Naive thymus-derived CD4-positive, alpha-beta T cell (primary cell): ENCODE measurements at regions not wholly inside any gene's neighbourhood (a gene's known extent, or its start where the extent isn't known, plus 50 kb on each side); places are given as distances from the start of the nearest gene placed in this dataset.

Experiments used
- ATAC-seq: fragments of 150-1000 bp; cut with Tn5 transposase; 2 replicates; pipeline ENCODE4 v1.10.0; 2021; ENCODE audit warnings: mild to moderate bottlenecking, moderate library complexity
- CTCF ChIA-PET: fragments of 350-600 bp; sonication (Branson Sonifier 250); formaldehyde crosslinking; loops from one replicate; lab custom pipeline; 2021; ENCODE audit warnings: antibody characterized with exemption; lab: Charles Lee
- POLR2A ChIA-PET: fragments of 350-600 bp; sonication (Branson Sonifier 250); formaldehyde crosslinking; loops from one replicate; lab custom pipeline; 2021; ENCODE audit warnings: antibody characterized with exemption, inconsistent platforms; lab: Charles Lee
- DNase-seq, 9 donors: peaks; one replicate each; pipeline versions ENCODE4 v3.0.0 to v3.0.0-alpha.2; 2020 to 2022; ENCODE audit warnings: mixed read lengths in 1 of 9
- H3K27ac ChIP-seq: one replicate; pipeline ENCODE4 v1.7.0; 2013; ENCODE audit warnings: mild to moderate bottlenecking, low read depth, low read length, moderate library complexity
- H3K27me3 ChIP-seq, 2 donors: one replicate each; pipeline ENCODE4 v1.7.0; 2013; ENCODE audit warnings: low read length in 2 of 2, mild to moderate bottlenecking in 2 of 2, moderate library complexity in 2 of 2; ENCODE audit not compliant: control insufficient read depth in 2 of 2, insufficient read depth in 2 of 2
- H3K36me3 ChIP-seq, 3 experiments: 1 replicate in 2 of 3; 2 replicates in 1 of 3; pipeline ENCODE4 v1.7.0; 2013; ENCODE audit warnings: low read length in 3 of 3, mild to moderate bottlenecking in 3 of 3, moderate library complexity in 1 of 3; ENCODE audit not compliant: insufficient read depth in 3 of 3, control insufficient read depth in 2 of 3
- H3K4me1 ChIP-seq, 2 donors: one replicate each; pipeline ENCODE4 v1.7.0; 2013; ENCODE audit warnings: low read length in 2 of 2, mild to moderate bottlenecking in 2 of 2, moderate library complexity in 1 of 2; ENCODE audit not compliant: control insufficient read depth in 2 of 2, insufficient read depth in 2 of 2
- H3K4me3 ChIP-seq: 2 replicates; pipeline ENCODE4 v1.7.0; 2013; ENCODE audit warnings: mild to moderate bottlenecking, low read length
- H3K9me3 ChIP-seq, 3 experiments: 1 replicate in 2 of 3; 2 replicates in 1 of 3; pipeline ENCODE4 v1.7.0; 2013; ENCODE audit warnings: low read length in 3 of 3; ENCODE audit not compliant: control insufficient read depth in 2 of 3
- H3K27ac Mint-ChIP-seq, 9 donors: one replicate each; pipeline ENCODE4 v1.8.0; 2020 to 2022; ENCODE audit warnings: mixed read lengths in 9 of 9, mild to moderate bottlenecking in 8 of 9, moderate library complexity in 5 of 9, inconsistent platforms in 2 of 9
- H3K27me3 Mint-ChIP-seq, 5 donors: one replicate each; pipeline ENCODE4 v1.8.0; 2021 to 2022; ENCODE audit warnings: mixed read lengths in 5 of 5, mild to moderate bottlenecking in 1 of 5
- H3K36me3 Mint-ChIP-seq, 5 donors: one replicate each; pipeline ENCODE4 v1.8.0; 2020 to 2022; ENCODE audit warnings: mixed read lengths in 5 of 5, mild to moderate bottlenecking in 3 of 5, inconsistent platforms in 1 of 5
- H3K4me1 Mint-ChIP-seq, 7 donors: one replicate each; pipeline ENCODE4 v1.8.0; 2020 to 2022; ENCODE audit warnings: mixed read lengths in 7 of 7, mild to moderate bottlenecking in 3 of 7, inconsistent platforms in 1 of 7
- H3K4me3 Mint-ChIP-seq, 10 donors: one replicate each; pipeline ENCODE4 v1.8.0; 2020 to 2022; ENCODE audit warnings: mild to moderate bottlenecking in 10 of 10, mixed read lengths in 10 of 10, moderate library complexity in 6 of 10, inconsistent platforms in 2 of 10
- H3K9me3 Mint-ChIP-seq, 11 donors: one replicate each; pipeline ENCODE4 v1.8.0; 2020 to 2022; ENCODE audit warnings: mixed read lengths in 11 of 11, mild to moderate bottlenecking in 4 of 11, inconsistent platforms in 1 of 11, moderate library complexity in 1 of 11
- intact Hi-C, 2 donors: fragments of 100-400 bp; cut with micrococcal nuclease; formaldehyde crosslinking; loops; one replicate each; pipeline ENCODE4 v1.15.1; 2023

DNA sequence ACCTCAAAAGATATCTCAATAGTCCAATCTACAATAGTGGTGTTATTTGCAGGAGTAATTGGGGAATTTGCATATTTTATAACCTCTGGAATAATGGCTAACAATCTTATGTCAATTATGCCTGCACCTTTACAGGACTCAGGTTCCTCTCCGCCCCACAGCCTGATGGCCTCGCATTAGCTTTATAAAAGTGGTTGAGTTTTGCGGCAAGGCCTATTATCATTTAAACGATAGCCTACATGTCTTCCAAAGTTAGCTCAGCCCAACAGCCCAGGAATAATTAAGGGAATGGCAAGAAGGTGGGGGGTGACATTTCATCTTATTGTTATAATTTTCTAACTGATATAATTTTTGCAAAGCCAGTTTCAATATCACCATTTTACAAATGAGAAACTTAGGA, 97.3 kb downstream of the RTP4 start:
- ChIA-PET CTCF (no interaction called here), POLR2A (no interaction called here)
- Mint-ChIP-seq H3K4me3 (no peak overlapping the region), H3K36me3 (no peaks in the 10 kb centered on the region), H3K9me3 (peaks cover 0 to 7% (median 0%) of the 10 kb centered on the region in 11 donors), H3K27ac (no peak overlapping the region), H3K27me3 (peaks cover 12 to 43% (median 36%) of the 10 kb centered on the region in 5 donors), H3K4me1 (no peaks in the 10 kb centered on the region)
- H3K4me1 ChIP-seq, result no peaks in the 10 kb centered on the region
- H3K9me3 ChIP-seq, result no peaks in the 10 kb centered on the region
- no peak overlapping the region for H3K4me3 ChIP-seq
- no peaks in the 10 kb centered on the region for H3K36me3 ChIP-seq
- DNase-seq (no peak), ATAC-seq (no peak)
- no peaks in the 10 kb centered on the region for H3K27me3 ChIP-seq
- intact Hi-C loops, result no loop called here
- H3K27ac ChIP-seq, result no peak overlapping the region

DNA sequence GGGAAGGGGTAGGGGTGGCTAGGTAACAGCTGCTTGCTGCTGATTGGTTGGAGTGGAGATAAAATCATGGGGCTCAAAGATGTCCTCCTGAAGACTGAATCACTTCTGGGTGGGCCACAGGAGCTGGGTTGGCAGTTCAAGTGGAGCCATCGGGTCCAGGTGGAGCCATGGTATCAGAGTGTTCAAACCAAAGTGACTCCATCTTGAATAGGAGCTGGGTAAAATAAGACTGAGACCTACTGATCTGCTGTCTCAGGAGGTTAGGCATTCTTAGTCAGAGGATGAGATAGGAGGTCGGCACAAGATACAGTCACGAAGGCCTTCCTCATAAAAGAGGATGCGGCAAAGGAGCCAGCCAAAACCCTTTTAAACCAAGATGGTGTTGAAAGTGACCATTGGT, 96.5 kb downstream of the RTP4 start:
- H3K36me3 Mint-ChIP-seq, result no peaks in the 10 kb centered on the region
- Histone ChIP-seq H3K4me3 (no peak overlapping the region), H3K27ac (no peak overlapping the region), H3K9me3 (no peaks in the 10 kb centered on the region), H3K36me3 (no peaks in the 10 kb centered on the region), H3K4me1 (no peaks in the 10 kb centered on the region), H3K27me3 (no peaks in the 10 kb centered on the region)
- DNase-seq, result no peak
- no peak overlapping the region for H3K4me3 Mint-ChIP-seq
- H3K27me3 Mint-ChIP-seq, result peaks cover 13 to 35% (median 30%) of the 10 kb centered on the region in 5 donors
- ATAC-seq, result no peak
- ChIA-PET POLR2A (no interaction called here), CTCF (no interaction called here)
- no peaks in the 10 kb centered on the region for H3K4me1 Mint-ChIP-seq
- no peak overlapping the region for H3K27ac Mint-ChIP-seq
- intact Hi-C loops, result no loop called here
- H3K9me3 Mint-ChIP-seq, result peaks cover 0 to 7% (median 0%) of the 10 kb centered on the region in 11 donors

- ChIA-PET CTCF (no interaction called here), POLR2A (no interaction called here)
- intact Hi-C loops, result no loop called here
- H3K9me3 Mint-ChIP-seq, result peaks cover 0 to 2% (median 0%) of the 10 kb centered on the region in 11 donors
- H3K4me3 Mint-ChIP-seq, result no peak overlapping the region
- no peaks in the 10 kb centered on the region for H3K27me3 ChIP-seq
- no peaks in the 10 kb centered on the region for H3K36me3 ChIP-seq
- no peaks in the 10 kb centered on the region for H3K4me1 Mint-ChIP-seq
- H3K27ac Mint-ChIP-seq, result no peak overlapping the region
- H3K36me3 Mint-ChIP-seq, result no peaks in the 10 kb centered on the region
- H3K4me3 ChIP-seq, result no peak overlapping the region
- peaks cover 24 to 52% (median 35%) of the 10 kb centered on the region in 5 donors for H3K27me3 Mint-ChIP-seq
- no peaks in the 10 kb centered on the region for H3K9me3 ChIP-seq
- H3K4me1 ChIP-seq, result no peaks in the 10 kb centered on the region
- DNase-seq (no peak), ATAC-seq (no peak)
- no peak overlapping the region for H3K27ac ChIP-seq
These were observed 90.7 kb downstream of the RTP4 start for GRCh38 chr3:187458921-187459320.

GRCh38 chr3:187458383-187458782, 90.2 kb downstream of the RTP4 start:
- Histone ChIP-seq H3K4me1 (no peaks in the 10 kb centered on the region), H3K9me3 (no peaks in the 10 kb centered on the region), H3K4me3 (no peak overlapping the region), H3K36me3 (no peaks in the 10 kb centered on the region), H3K27me3 (no peaks in the 10 kb centered on the region), H3K27ac (no peak overlapping the region)
- ChIA-PET CTCF (no interaction called here), POLR2A (no interaction called here)
- H3K9me3 Mint-ChIP-seq, result peaks cover 0 to 2% (median 0%) of the 10 kb centered on the region in 11 donors
- intact Hi-C loops, result no loop called here
- H3K27ac Mint-ChIP-seq, result no peak overlapping the region
- H3K36me3 Mint-ChIP-seq, result no peaks in the 10 kb centered on the region
- H3K27me3 Mint-ChIP-seq, result peaks cover 27 to 51% (median 33%) of the 10 kb centered on the region in 5 donors
- H3K4me3 Mint-ChIP-seq, result no peak overlapping the region
- ATAC-seq, result no peak
- no peak for DNase-seq
- no peaks in the 10 kb centered on the region for H3K4me1 Mint-ChIP-seq

GRCh38 chr3:187456250-187456649, 88.1 kb downstream of the RTP4 start:
- CTCF ChIA-PET, result no interaction called here
- POLR2A ChIA-PET, result no interaction called here
- H3K4me1 Mint-ChIP-seq, result no peaks in the 10 kb centered on the region
- no peaks in the 10 kb centered on the region for H3K36me3 Mint-ChIP-seq
- no peak overlapping the region for H3K4me3 Mint-ChIP-seq
- intact Hi-C loops, result no loop called here
- H3K27me3 Mint-ChIP-seq, result peaks cover 22 to 32% (median 28%) of the 10 kb centered on the region in 5 donors
- Histone ChIP-seq H3K27me3 (no peaks in the 10 kb centered on the region), H3K4me3 (no peak overlapping the region), H3K36me3 (no peaks in the 10 kb centered on the region), H3K9me3 (no peaks in the 10 kb centered on the region), H3K27ac (no peak overlapping the region), H3K4me1 (no peaks in the 10 kb centered on the region)
- peaks cover 0 to 4% (median 0%) of the 10 kb centered on the region in 11 donors for H3K9me3 Mint-ChIP-seq
- ATAC-seq (no peak), DNase-seq (no peak)
- H3K27ac Mint-ChIP-seq, result no peak overlapping the region

GRCh38 chr3:187454085-187454815, 86.1 kb downstream of the RTP4 start:
- no peak overlapping the region for H3K4me3 Mint-ChIP-seq
- no peaks in the 10 kb centered on the region for H3K4me1 Mint-ChIP-seq
- no peaks in the 10 kb centered on the region for H3K36me3 Mint-ChIP-seq
- H3K27ac Mint-ChIP-seq, result no peak overlapping the region
- H3K9me3 ChIP-seq, result no peaks in the 10 kb centered on the region
- H3K27me3 ChIP-seq, result no peaks in the 10 kb centered on the region
- no peaks in the 10 kb centered on the region for H3K36me3 ChIP-seq
- intact Hi-C loops, result no loop called here
- POLR2A ChIA-PET, result no interaction called here
- ATAC-seq (no peak), DNase-seq (no peak)
- H3K27me3 Mint-ChIP-seq, result peaks cover 22 to 36% (median 25%) of the 10 kb centered on the region in 5 donors
- no peak overlapping the region for H3K27ac ChIP-seq
- peaks cover 0 to 4% (median 0%) of the 10 kb centered on the region in 11 donors for H3K9me3 Mint-ChIP-seq
- no peak overlapping the region for H3K4me3 ChIP-seq
- no peaks in the 10 kb centered on the region for H3K4me1 ChIP-seq
- CTCF ChIA-PET, result no interaction called here
